HL-60 (cell line): ENCODE measurements at regions not wholly inside any gene's neighbourhood (a gene's known extent, or its start where the extent isn't known, plus 50 kb on each side); places are given as distances from the start of the nearest gene placed in this dataset.

ENCODE experiments used
- DNase-seq, 2 experiments: peaks; one replicate each; pipeline ENCODE4 v3.0.0-alpha.2; 2010 to 2020; ENCODE audit warnings: low read depth in 1 of 2, low spot score in 1 of 2
- H3K27ac ChIP-seq: fragments of 250-450 bp; sonication (Bioruptor Pico); replicated peaks from 2 replicates; pipeline ENCODE4 v1.5.1; 2020; ENCODE audit warnings: mild to moderate bottlenecking, moderate library complexity
- H3K27me3 ChIP-seq: fragments of 250-450 bp; sonication (Bioruptor Pico); 2 replicates; pipeline ENCODE4 v1.5.1; 2021; ENCODE audit warnings: mild to moderate bottlenecking, moderate library complexity; ENCODE audit not compliant: insufficient read depth, poor library complexity, severe bottlenecking
- H3K4me3 ChIP-seq: replicated peaks from 2 replicates; pipeline ENCODE4 v1.5.1; 2011; ENCODE audit warnings: mild to moderate bottlenecking, control low read depth, low read length; ENCODE audit not compliant: insufficient read depth
- GABPA ChIP-seq: IDR thresholded peaks from 2 replicates; pipeline ENCODE4 v1.6.1; 2012; ENCODE audit warnings: low read depth
- POLR2AphosphoS5 ChIP-seq: IDR thresholded peaks from 2 replicates; pipeline ENCODE4 v1.6.1; 2012; ENCODE audit warnings: low read depth
- SPI1 ChIP-seq: IDR thresholded peaks from 2 replicates; pipeline ENCODE4 v1.6.1; 2012; ENCODE audit warnings: low read depth, mild to moderate bottlenecking, borderline replicate concordance
- TF ChIP-seq, protein P1 (sequence below): IDR thresholded peaks from one replicate; pipeline ENCODE4 v1.5.1; 2011; ENCODE audit warnings: low read length, control low read depth, inconsistent platforms; ENCODE audit not compliant: insufficient read depth
- TF ChIP-seq, protein P2 (sequence below): IDR thresholded peaks from 2 replicates; pipeline ENCODE4 v1.6.1; 2012; ENCODE audit warnings: low read depth; ENCODE audit not compliant: insufficient replicate concordance

- Histone ChIP-seq H3K4me3 (no peak overlapping the region), H3K27me3 (no peaks in the 10 kb centered on the region), H3K27ac (no peak overlapping the region)
- TF ChIP-seq, protein P1, sequence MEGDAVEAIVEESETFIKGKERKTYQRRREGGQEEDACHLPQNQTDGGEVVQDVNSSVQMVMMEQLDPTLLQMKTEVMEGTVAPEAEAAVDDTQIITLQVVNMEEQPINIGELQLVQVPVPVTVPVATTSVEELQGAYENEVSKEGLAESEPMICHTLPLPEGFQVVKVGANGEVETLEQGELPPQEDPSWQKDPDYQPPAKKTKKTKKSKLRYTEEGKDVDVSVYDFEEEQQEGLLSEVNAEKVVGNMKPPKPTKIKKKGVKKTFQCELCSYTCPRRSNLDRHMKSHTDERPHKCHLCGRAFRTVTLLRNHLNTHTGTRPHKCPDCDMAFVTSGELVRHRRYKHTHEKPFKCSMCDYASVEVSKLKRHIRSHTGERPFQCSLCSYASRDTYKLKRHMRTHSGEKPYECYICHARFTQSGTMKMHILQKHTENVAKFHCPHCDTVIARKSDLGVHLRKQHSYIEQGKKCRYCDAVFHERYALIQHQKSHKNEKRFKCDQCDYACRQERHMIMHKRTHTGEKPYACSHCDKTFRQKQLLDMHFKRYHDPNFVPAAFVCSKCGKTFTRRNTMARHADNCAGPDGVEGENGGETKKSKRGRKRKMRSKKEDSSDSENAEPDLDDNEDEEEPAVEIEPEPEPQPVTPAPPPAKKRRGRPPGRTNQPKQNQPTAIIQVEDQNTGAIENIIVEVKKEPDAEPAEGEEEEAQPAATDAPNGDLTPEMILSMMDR, result no peak
- TF ChIP-seq POLR2AphosphoS5 (no peak), GABPA (no peak), SPI1 (no peak)
- TF ChIP-seq, protein P2, sequence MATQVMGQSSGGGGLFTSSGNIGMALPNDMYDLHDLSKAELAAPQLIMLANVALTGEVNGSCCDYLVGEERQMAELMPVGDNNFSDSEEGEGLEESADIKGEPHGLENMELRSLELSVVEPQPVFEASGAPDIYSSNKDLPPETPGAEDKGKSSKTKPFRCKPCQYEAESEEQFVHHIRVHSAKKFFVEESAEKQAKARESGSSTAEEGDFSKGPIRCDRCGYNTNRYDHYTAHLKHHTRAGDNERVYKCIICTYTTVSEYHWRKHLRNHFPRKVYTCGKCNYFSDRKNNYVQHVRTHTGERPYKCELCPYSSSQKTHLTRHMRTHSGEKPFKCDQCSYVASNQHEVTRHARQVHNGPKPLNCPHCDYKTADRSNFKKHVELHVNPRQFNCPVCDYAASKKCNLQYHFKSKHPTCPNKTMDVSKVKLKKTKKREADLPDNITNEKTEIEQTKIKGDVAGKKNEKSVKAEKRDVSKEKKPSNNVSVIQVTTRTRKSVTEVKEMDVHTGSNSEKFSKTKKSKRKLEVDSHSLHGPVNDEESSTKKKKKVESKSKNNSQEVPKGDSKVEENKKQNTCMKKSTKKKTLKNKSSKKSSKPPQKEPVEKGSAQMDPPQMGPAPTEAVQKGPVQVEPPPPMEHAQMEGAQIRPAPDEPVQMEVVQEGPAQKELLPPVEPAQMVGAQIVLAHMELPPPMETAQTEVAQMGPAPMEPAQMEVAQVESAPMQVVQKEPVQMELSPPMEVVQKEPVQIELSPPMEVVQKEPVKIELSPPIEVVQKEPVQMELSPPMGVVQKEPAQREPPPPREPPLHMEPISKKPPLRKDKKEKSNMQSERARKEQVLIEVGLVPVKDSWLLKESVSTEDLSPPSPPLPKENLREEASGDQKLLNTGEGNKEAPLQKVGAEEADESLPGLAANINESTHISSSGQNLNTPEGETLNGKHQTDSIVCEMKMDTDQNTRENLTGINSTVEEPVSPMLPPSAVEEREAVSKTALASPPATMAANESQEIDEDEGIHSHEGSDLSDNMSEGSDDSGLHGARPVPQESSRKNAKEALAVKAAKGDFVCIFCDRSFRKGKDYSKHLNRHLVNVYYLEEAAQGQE, result no peak
- no peak for DNase-seq
Measured at GRCh38 chr6:170227996-170228945, 62.6 kb downstream of the DLL1 start.

GRCh38 chr6:170227521-170227983 lies 63.3 kb downstream of the DLL1 start:
- TF ChIP-seq, protein P2, result no peak
- TF ChIP-seq GABPA (no peak), SPI1 (no peak), POLR2AphosphoS5 (no peak)
- TF ChIP-seq, protein P1, result no peak
- H3K27me3 ChIP-seq, result no peaks in the 10 kb centered on the region
- no peak overlapping the region for H3K4me3 ChIP-seq

DNA sequence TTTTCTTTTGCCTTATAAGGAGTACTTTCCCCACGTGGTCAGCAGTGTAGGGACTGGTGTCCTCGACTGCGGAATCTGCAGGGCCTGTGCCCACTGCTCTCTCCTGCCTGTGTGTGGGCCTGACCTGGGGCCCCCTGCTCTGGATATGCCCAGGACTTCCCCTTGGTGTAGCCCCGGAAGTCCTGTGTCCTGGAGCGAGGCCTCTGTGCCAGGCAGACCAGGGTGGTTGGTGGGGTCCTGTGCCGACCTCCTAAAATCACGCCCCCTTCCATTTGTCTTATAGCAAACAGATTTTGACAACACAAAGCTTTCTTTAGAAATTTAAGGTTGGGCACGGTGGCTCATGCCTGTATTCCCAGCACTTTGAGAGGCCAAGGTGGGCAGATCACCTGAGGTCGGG lies 64.2 kb downstream of the DLL1 start:
- TF ChIP-seq, protein P2, result no peak
- TF ChIP-seq GABPA (no peak), SPI1 (no peak), POLR2AphosphoS5 (no peak)
- TF ChIP-seq, protein P1, result no peak
- DNase-seq, result no peak
- H3K27me3 ChIP-seq, result no peaks in the 10 kb centered on the region
- no peak overlapping the region for H3K4me3 ChIP-seq
- no peak overlapping the region for H3K27ac ChIP-seq

More at GRCh38 chr6:170227521-170227983, 63.3 kb downstream of the DLL1 start:
- no peak for DNase-seq
- H3K27ac ChIP-seq, result no peak overlapping the region
